WTC11 (cell line): ENCODE measurements at regions not wholly inside any gene's neighbourhood (a gene's known extent, or its start where the extent isn't known, plus 50 kb on each side); places are given as distances from the start of the nearest gene placed in this dataset.
A peak's percentile ranks its signal among the peaks of the same experiment; 100 is the strongest.
"Not testable (repeated sequence)": the region's sequence is repeated elsewhere in the genome, so short reads cannot be mapped to it uniquely, and the experiment has no call there.

Experiments used
- ATAC-seq: fragments of 200-7000 bp; cut with Tn5 transposase; 2 replicates; pipeline ENCODE4 v1.10.0; 2021; ENCODE audit warnings: mild to moderate bottlenecking, moderate library complexity
- CTCF ChIA-PET: fragments of 300-600 bp; sonication (Branson Sonifier 250); formaldehyde crosslinking; loops from one replicate; lab custom pipeline; 2021; ENCODE audit warnings: antibody characterized with exemption; lab: Charles Lee
- POLR2A ChIA-PET: fragments of 350-600 bp; sonication (Branson Sonifier 250); formaldehyde crosslinking; loops from one replicate; lab custom pipeline; 2021; ENCODE audit warnings: antibody characterized with exemption; lab: Charles Lee
- DNase-seq: peaks from one replicate; pipeline ENCODE4 v3.0.0; 2021; ENCODE audit warnings: low spot score
- H3K27ac Mint-ChIP-seq: 2 replicates; pipeline ENCODE4 v1.8.0; 2021; ENCODE audit warnings: mixed read lengths
- H3K27me3 Mint-ChIP-seq: 2 replicates; pipeline ENCODE4 v1.8.0; 2021; ENCODE audit warnings: low read depth, mild to moderate bottlenecking, moderate library complexity, mixed read lengths
- H3K36me3 Mint-ChIP-seq: 2 replicates; pipeline ENCODE4 v1.8.0; 2021; ENCODE audit warnings: mixed read lengths
- H3K4me1 Mint-ChIP-seq: 2 replicates; pipeline ENCODE4 v1.8.0; 2022; ENCODE audit warnings: mixed read lengths
- H3K4me3 Mint-ChIP-seq: 2 replicates; pipeline ENCODE4 v1.8.0; 2021; ENCODE audit warnings: mild to moderate bottlenecking, moderate library complexity, mixed read lengths
- H3K9me3 Mint-ChIP-seq: 2 replicates; pipeline ENCODE4 v1.8.0; 2021; ENCODE audit warnings: mixed read lengths
- ATF1 ChIP-seq: sonication (generic); formaldehyde crosslinking; IDR thresholded peaks from 2 replicates; pipeline ENCODE4 v1.8.1; 2023; ENCODE audit warnings: mild to moderate bottlenecking, moderate library complexity, missing genetic modification reagents
- CREB1 ChIP-seq: sonication (generic); formaldehyde crosslinking; IDR thresholded peaks from 2 replicates; pipeline ENCODE4 v1.8.0; 2023; ENCODE audit warnings: mild to moderate bottlenecking, missing genetic modification reagents
- FOXJ3 ChIP-seq: sonication (generic); formaldehyde crosslinking; IDR thresholded peaks from 2 replicates; pipeline ENCODE4 v1.9.0; 2021; ENCODE audit warnings: missing genetic modification reagents, mild to moderate bottlenecking, borderline replicate concordance
- FOXP1 ChIP-seq: sonication (generic); formaldehyde crosslinking; IDR thresholded peaks from 2 replicates; pipeline ENCODE4 v1.8.0; 2022; ENCODE audit warnings: missing genetic modification reagents, mild to moderate bottlenecking, moderate library complexity, borderline replicate concordance
- GRHL2 ChIP-seq: fragments of 250-450 bp; sonication (Bioruptor Pico); IDR thresholded peaks from 2 replicates; pipeline ENCODE4 v1.8.0; 2022; ENCODE audit warnings: mild to moderate bottlenecking, moderate library complexity; ENCODE audit not compliant: insufficient replicate concordance, severe bottlenecking
- HMGA2 ChIP-seq: fragments of 250-450 bp; sonication (Bioruptor Pico); IDR thresholded peaks from 2 replicates; pipeline ENCODE4 v1.4.0; 2021; ENCODE audit warnings: mild to moderate bottlenecking, moderate library complexity
- NR1H2 ChIP-seq: sonication (generic); formaldehyde crosslinking; IDR thresholded peaks from 2 replicates; pipeline ENCODE4 v1.9.0; 2021; ENCODE audit warnings: mild to moderate bottlenecking, moderate library complexity, missing genetic modification reagents
- NR3C1 ChIP-seq: sonication (generic); formaldehyde crosslinking; conservative IDR thresholded peaks from 2 replicates; pipeline ENCODE4 v1.8.1; 2023; ENCODE audit warnings: low read depth, mild to moderate bottlenecking, missing genetic modification reagents
- RORB ChIP-seq: fragments of 250-450 bp; sonication (Bioruptor Pico); IDR thresholded peaks from 2 replicates; pipeline ENCODE4 v1.9.0; 2021; ENCODE audit warnings: mild to moderate bottlenecking
- SP1 ChIP-seq: sonication (generic); formaldehyde crosslinking; conservative IDR thresholded peaks from 2 replicates; pipeline ENCODE4 v1.8.1; 2022; ENCODE audit warnings: missing genetic modification reagents
- TEAD1 ChIP-seq: sonication (generic); formaldehyde crosslinking; IDR thresholded peaks from 2 replicates; pipeline ENCODE4 v1.8.0; 2022; ENCODE audit warnings: mild to moderate bottlenecking, missing genetic modification reagents
- ZNF219 ChIP-seq: sonication (generic); formaldehyde crosslinking; IDR thresholded peaks from 2 replicates; pipeline ENCODE4 v1.8.0; 2023; ENCODE audit warnings: missing genetic modification reagents, mild to moderate bottlenecking, borderline replicate concordance
- ZNF263 ChIP-seq: sonication (generic); formaldehyde crosslinking; IDR thresholded peaks from 2 replicates; pipeline ENCODE4 v1.8.1; 2022; ENCODE audit warnings: low read depth, mild to moderate bottlenecking, moderate library complexity, missing genetic modification reagents
- TF ChIP-seq, protein P1 (sequence below): sonication (generic); formaldehyde crosslinking; IDR thresholded peaks from 2 replicates; pipeline ENCODE4 v1.8.1; 2023; ENCODE audit warnings: mild to moderate bottlenecking, moderate library complexity, missing genetic modification reagents
- TF ChIP-seq, protein P2 (sequence below): sonication (generic); formaldehyde crosslinking; IDR thresholded peaks from 2 replicates; pipeline ENCODE4 v1.8.1; 2023; ENCODE audit warnings: mild to moderate bottlenecking, missing genetic modification reagents
- TF ChIP-seq, protein P3 (sequence below): sonication (generic); formaldehyde crosslinking; IDR thresholded peaks from 2 replicates; pipeline ENCODE4 v1.8.1; 2023; ENCODE audit warnings: mild to moderate bottlenecking, missing genetic modification reagents, borderline replicate concordance
- TF ChIP-seq, protein P4 (sequence below): sonication (generic); formaldehyde crosslinking; IDR thresholded peaks from 2 replicates; pipeline ENCODE4 v1.8.1; 2023; ENCODE audit warnings: mild to moderate bottlenecking, missing genetic modification reagents
- TF ChIP-seq, protein P5 (sequence below): sonication (generic); formaldehyde crosslinking; IDR thresholded peaks from 2 replicates; pipeline ENCODE4 v1.8.0; 2022; ENCODE audit warnings: mild to moderate bottlenecking, missing genetic modification reagents
- TF ChIP-seq, protein P6 (sequence below): fragments of 250-450 bp; sonication (Bioruptor Pico); IDR thresholded peaks from 2 replicates; pipeline ENCODE4 v2.1.2; 2022; ENCODE audit warnings: mild to moderate bottlenecking, moderate library complexity
- TF ChIP-seq, protein P7 (sequence below): sonication (generic); formaldehyde crosslinking; IDR thresholded peaks from 2 replicates; pipeline ENCODE4 v1.8.0; 2023; ENCODE audit warnings: missing genetic modification reagents

DNA sequence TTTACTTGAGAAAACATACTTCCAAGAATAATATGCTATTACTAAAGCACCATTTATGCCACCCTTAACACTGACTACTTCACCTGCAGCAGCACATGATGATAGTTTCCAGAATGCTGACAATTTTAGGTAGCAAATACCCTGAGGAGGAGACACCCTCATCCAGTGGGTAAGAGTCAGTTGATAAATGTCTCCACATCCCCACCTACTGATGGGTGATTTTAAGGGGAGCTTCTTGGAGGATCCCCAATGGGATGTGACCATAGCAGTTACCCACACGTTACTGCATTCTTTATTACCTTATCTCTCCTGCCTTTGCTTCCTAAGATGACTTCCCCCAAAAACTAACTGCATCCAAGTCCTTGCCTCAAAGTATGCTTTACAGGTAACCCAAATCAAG lies 131.2 kb upstream of the SMARCAD1 start (continued):
- TF ChIP-seq, protein P1, sequence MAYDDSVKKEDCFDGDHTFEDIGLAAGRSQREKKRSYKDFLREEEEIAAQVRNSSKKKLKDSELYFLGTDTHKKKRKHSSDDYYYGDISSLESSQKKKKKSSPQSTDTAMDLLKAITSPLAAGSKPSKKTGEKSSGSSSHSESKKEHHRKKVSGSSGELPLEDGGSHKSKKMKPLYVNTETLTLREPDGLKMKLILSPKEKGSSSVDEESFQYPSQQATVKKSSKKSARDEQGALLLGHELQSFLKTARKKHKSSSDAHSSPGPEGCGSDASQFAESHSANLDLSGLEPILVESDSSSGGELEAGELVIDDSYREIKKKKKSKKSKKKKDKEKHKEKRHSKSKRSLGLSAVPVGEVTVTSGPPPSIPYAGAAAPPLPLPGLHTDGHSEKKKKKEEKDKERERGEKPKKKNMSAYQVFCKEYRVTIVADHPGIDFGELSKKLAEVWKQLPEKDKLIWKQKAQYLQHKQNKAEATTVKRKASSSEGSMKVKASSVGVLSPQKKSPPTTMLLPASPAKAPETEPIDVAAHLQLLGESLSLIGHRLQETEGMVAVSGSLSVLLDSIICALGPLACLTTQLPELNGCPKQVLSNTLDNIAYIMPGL (CRISPR knock-in tag) = no peak
- TF ChIP-seq NR3C1 (CRISPR knock-in tag) (no peak), TEAD1 (CRISPR knock-in tag) (no peak), HMGA2 (CRISPR knock-in tag) (no peak), ZNF219 (CRISPR knock-in tag) (no peak), FOXP1 (no peak), SP1 (CRISPR knock-in tag) (no peak)
- TF ChIP-seq, protein P2, sequence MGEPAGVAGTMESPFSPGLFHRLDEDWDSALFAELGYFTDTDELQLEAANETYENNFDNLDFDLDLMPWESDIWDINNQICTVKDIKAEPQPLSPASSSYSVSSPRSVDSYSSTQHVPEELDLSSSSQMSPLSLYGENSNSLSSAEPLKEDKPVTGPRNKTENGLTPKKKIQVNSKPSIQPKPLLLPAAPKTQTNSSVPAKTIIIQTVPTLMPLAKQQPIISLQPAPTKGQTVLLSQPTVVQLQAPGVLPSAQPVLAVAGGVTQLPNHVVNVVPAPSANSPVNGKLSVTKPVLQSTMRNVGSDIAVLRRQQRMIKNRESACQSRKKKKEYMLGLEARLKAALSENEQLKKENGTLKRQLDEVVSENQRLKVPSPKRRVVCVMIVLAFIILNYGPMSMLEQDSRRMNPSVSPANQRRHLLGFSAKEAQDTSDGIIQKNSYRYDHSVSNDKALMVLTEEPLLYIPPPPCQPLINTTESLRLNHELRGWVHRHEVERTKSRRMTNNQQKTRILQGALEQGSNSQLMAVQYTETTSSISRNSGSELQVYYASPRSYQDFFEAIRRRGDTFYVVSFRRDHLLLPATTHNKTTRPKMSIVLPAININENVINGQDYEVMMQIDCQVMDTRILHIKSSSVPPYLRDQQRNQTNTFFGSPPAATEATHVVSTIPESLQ = no peak
- TF ChIP-seq, protein P3, sequence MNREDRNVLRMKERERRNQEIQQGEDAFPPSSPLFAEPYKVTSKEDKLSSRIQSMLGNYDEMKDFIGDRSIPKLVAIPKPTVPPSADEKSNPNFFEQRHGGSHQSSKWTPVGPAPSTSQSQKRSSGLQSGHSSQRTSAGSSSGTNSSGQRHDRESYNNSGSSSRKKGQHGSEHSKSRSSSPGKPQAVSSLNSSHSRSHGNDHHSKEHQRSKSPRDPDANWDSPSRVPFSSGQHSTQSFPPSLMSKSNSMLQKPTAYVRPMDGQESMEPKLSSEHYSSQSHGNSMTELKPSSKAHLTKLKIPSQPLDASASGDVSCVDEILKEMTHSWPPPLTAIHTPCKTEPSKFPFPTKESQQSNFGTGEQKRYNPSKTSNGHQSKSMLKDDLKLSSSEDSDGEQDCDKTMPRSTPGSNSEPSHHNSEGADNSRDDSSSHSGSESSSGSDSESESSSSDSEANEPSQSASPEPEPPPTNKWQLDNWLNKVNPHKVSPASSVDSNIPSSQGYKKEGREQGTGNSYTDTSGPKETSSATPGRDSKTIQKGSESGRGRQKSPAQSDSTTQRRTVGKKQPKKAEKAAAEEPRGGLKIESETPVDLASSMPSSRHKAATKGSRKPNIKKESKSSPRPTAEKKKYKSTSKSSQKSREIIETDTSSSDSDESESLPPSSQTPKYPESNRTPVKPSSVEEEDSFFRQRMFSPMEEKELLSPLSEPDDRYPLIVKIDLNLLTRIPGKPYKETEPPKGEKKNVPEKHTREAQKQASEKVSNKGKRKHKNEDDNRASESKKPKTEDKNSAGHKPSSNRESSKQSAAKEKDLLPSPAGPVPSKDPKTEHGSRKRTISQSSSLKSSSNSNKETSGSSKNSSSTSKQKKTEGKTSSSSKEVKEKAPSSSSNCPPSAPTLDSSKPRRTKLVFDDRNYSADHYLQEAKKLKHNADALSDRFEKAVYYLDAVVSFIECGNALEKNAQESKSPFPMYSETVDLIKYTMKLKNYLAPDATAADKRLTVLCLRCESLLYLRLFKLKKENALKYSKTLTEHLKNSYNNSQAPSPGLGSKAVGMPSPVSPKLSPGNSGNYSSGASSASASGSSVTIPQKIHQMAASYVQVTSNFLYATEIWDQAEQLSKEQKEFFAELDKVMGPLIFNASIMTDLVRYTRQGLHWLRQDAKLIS (CRISPR knock-in tag) = no peak
- TF ChIP-seq, protein P4, sequence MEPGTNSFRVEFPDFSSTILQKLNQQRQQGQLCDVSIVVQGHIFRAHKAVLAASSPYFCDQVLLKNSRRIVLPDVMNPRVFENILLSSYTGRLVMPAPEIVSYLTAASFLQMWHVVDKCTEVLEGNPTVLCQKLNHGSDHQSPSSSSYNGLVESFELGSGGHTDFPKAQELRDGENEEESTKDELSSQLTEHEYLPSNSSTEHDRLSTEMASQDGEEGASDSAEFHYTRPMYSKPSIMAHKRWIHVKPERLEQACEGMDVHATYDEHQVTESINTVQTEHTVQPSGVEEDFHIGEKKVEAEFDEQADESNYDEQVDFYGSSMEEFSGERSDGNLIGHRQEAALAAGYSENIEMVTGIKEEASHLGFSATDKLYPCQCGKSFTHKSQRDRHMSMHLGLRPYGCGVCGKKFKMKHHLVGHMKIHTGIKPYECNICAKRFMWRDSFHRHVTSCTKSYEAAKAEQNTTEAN = no peak

DNA sequence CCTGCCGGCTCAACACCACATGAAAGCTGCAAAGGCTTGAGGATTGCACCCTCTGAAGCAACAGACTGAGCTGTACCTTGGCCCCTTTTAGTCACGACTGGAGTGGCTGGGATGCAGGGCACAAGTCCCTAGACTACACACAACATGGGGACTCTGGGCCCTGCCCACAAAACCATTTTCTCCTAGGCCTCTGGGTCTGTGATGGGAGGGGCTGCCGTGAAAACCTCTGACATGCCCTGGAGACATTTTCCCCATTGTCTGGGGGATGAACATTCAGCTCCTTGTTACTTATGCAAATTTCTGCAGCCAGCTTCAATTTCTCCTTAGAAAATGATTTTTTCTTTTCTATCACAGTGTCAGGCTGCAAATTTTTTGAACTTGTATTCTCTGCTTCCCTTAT lies 123.5 kb upstream of the SMARCAD1 start:
- Mint-ChIP-seq H3K36me3 (peaks cover 50% of the 10 kb centered on the region), H3K27me3 (no peaks in the 10 kb centered on the region), H3K27ac (peak overlapping the region; percentile 72), H3K4me3 (no peak overlapping the region), H3K4me1 (peaks cover 33% of the 10 kb centered on the region), H3K9me3 (peaks cover 55% of the 10 kb centered on the region)
- CTCF ChIA-PET = interaction anchor here (1.4 kb wide), 1 partner anchor 14 kb away, joined by 3 read pairs; no protein-coding TSS in a partner anchor
- POLR2A ChIA-PET = no interaction called here
- no peak for DNase-seq
- ATAC-seq = peak; percentile 70
- TF ChIP-seq ZNF219 (CRISPR knock-in tag) (no peak), NR1H2 (CRISPR knock-in tag) (no peak), RORB (CRISPR knock-in tag) (no peak), GRHL2 (CRISPR knock-in tag) (no peak), FOXJ3 (no peak), ATF1 (CRISPR knock-in tag) (no peak), ZNF263 (CRISPR knock-in tag) (no peak), CREB1 (CRISPR knock-in tag) (no peak)
- TF ChIP-seq, protein P5, sequence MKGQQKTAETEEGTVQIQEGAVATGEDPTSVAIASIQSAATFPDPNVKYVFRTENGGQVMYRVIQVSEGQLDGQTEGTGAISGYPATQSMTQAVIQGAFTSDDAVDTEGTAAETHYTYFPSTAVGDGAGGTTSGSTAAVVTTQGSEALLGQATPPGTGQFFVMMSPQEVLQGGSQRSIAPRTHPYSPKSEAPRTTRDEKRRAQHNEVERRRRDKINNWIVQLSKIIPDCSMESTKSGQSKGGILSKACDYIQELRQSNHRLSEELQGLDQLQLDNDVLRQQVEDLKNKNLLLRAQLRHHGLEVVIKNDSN (CRISPR knock-in tag) = no peak
- TF ChIP-seq, protein P6, sequence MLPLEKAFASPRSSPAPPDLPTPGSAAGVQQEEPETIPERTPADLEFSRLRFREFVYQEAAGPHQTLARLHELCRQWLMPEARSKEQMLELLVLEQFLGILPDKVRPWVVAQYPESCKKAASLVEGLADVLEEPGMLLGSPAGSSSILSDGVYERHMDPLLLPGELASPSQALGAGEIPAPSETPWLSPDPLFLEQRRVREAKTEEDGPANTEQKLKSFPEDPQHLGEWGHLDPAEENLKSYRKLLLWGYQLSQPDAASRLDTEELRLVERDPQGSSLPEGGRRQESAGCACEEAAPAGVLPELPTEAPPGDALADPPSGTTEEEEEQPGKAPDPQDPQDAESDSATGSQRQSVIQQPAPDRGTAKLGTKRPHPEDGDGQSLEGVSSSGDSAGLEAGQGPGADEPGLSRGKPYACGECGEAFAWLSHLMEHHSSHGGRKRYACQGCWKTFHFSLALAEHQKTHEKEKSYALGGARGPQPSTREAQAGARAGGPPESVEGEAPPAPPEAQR = no peak
- TF ChIP-seq, protein P7, sequence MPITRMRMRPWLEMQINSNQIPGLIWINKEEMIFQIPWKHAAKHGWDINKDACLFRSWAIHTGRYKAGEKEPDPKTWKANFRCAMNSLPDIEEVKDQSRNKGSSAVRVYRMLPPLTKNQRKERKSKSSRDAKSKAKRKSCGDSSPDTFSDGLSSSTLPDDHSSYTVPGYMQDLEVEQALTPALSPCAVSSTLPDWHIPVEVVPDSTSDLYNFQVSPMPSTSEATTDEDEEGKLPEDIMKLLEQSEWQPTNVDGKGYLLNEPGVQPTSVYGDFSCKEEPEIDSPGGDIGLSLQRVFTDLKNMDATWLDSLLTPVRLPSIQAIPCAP (CRISPR knock-in tag) = no peak

DNA sequence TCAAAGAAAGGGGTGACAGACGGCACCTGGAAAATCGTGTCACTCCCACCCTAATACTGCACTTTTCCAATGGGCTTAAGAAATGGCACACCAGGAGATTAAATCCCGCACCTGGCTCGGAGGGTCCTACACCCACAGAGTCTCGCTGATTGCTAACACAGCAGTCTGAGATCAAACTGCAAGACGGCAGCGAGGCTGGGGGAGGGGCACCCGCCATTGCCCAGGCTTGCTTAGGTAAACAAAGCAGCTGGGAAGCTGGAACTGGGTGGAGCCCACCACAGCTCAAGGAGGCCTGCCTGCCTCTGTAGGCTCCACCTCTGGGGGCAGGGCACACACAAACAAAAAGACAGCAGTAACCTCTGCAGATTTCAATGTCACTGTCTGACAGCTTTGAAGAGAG lies 108.5 kb upstream of the SMARCAD1 start:
- CTCF ChIA-PET, H3K27me3 Mint-ChIP-seq, H3K4me3 Mint-ChIP-seq, ATAC-seq, H3K27ac Mint-ChIP-seq, H3K4me1 Mint-ChIP-seq, DNase-seq, POLR2A ChIA-PET: not testable (repeated sequence)
- peaks cover 50% of the 10 kb centered on the region for H3K9me3 Mint-ChIP-seq
- H3K36me3 Mint-ChIP-seq = peaks cover 28% of the 10 kb centered on the region
